ENCODE measurements at regions not wholly inside any gene's neighbourhood (a gene's known extent, or its start where the extent isn't known, plus 50 kb on each side); places are given as distances from the start of the nearest gene placed in this dataset.
A peak's percentile ranks its signal among the peaks of the same experiment; 100 is the strongest.
"Not testable (repeated sequence)": the region's sequence is repeated elsewhere in the genome, so short reads cannot be mapped to it uniquely, and the experiment has no call there.

DNA sequence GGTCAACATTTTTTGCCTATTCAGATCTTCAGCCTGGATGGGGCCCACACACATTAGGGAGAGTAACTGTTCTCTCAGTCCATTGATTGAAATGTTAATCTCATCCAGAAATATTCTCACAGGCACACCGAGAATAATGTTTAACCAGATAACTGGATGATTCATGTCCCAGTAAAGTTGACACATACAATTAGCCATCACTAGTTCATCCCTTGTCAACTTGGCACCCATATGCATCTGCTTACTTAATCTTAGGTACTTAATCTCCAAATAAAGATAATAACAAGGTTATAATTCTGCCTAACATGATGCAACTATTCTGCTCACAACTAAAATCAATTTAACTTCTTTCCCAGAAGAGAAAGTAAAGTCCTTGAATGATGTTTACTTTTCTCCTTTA is 502.6 kb downstream of the ADRA2A start:
- no peak for DNase-seq (ENCODE audit: low spot score)

DNA sequence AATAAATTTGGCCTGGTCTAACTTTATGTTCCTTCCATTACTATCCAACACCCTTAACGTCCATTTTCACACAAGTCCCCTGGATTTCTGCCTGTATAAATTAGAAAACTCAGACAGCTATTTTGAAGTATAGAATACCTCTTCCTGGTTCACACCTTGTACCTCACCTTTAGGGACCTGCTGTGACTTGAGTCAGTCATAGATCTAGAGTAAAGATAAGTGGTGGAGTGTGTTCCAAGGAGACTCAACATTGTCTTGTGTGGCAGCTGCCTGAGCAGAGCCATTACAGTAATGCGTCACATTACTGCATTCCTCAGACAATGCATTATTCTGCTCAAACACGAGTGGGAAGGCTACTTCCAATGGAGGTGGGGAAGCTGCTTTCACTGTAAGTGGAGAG is 513.9 kb downstream of the ADRA2A start:
- DNase-seq (ENCODE audit: low spot score) = no peak

DNA sequence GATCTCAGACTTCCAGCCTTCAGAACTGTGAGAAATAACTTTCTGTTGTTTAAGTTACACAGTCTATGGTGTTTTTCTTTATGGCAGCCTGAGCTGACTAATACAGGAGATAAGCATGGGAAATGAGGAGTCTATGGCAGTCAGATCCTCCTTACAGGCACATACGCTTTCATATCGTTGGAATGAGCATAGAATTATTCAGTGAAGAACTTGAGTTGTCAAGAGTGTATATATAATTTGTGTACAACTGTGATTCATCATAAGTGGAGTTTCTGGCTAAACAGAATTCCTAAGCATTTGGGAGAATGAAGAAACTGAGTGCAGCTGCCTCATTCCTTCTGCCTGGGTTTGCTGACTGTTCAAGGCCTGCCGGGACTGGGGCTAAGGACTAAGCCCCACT is 516.7 kb downstream of the ADRA2A start:
- DNase-seq (ENCODE audit: low spot score) = no peak

DNA sequence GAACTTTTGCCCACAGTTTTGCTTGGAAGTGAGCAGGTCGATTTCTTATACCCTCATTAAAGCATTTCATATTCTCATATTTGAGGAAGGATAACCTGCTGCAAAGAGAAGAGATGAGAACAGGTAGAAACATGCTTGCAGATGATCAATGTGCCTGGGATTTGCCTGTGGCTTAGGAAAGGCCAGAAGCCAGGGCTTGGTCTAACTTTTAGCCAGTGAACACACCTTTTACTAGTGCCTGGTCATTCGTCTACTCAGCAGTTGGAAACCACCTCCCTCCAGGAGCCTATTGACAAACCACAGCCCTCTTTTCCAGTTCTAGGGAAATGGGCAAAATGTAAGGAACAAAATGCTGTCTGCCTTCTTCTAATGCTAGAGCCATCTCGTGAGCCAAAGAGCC is 518.3 kb downstream of the ADRA2A start:
- no peak for DNase-seq (ENCODE audit: low spot score)

DNA sequence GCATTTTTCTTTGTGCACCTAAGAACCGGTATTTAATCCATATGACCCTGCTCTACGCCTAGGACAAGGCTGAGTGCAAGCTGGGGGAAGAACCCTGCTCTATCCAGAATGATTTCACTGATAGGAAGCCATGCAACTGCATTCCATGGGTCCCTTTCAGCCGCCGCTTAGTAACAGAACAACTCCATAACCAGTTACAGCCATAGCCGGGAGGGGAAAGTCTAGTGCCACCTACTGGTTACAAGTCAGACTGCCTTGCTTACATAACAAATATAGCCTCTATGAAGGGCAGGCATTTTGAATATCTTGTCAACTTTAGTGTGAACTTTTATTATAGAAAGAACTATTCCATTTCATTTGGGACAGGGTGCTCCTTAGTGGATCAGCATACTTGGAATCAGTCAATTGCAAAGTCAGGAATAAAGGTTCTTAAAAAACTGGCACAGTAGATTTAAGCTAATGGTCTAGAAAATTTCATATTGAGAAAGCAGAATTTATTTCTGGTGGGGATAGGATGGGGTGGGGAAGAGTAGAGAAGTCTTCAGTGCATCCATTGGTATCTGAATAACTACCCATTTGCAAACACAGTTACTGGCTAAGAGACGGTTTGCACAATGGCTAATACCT is 521.7 kb downstream of the ADRA2A start:
- peak; percentile 63 for DNase-seq (ENCODE audit: low spot score)

DNA sequence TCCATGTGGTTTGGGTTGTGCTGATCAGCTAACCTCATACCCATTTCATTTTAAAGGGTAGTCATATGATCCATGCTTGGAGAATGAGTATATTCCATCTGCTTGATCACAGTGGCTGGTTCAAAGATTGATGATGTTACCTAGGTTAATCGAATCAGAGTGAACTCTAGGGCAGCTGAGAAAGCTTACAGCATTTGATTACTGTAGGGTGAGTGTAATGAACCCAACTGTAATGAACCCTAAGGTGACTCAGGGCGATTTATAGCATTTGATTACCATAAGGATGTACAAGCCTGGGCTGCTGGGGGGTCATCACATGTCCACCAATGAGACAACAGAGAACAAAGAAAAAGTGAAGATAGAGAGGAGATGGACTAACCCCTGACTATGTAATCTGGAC is 523.1 kb downstream of the ADRA2A start:
- DNase-seq (ENCODE audit: low spot score) = no peak

DNA sequence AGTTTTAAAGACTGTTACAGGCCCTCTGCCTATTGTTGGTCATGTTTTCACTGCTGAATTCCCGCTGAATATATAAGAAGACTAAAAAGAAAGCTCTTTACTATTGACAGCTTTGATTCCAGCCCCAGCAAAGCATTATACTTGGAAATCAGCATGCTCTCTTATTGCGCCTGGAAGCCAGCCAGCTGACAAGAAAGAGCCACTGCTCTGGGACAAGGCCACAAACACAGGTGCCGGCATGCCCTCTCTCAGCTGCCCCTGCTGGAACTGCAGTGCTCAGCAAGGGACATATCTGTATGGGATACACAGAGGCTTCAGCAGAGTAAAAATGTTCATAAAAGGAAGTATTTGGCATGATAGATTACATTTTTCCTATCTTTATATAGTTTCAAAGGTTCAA is 523.9 kb downstream of the ADRA2A start:
- DNase-seq (ENCODE audit: low spot score) = no peak

DNA sequence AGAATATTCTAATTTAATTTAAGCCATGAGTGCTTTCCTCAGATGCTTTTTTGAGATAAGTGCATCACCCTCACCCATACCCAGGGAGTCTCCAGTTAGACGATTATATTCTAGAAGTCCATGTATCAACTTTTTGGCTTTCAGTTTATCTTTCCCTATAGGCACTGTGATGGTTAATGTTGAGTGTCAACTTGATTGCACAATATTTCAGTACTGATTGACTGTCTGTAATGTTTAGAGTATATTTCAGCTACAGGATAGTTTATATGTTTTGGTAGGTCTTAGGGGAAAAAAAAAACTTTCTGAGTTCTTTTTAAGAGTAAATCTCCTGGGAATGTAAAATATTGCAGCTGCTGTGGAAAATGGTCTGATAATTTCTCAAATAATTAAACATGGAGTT is 535.4 kb downstream of the ADRA2A start:
- DNase-seq (ENCODE audit: low spot score) = no peak

DNA sequence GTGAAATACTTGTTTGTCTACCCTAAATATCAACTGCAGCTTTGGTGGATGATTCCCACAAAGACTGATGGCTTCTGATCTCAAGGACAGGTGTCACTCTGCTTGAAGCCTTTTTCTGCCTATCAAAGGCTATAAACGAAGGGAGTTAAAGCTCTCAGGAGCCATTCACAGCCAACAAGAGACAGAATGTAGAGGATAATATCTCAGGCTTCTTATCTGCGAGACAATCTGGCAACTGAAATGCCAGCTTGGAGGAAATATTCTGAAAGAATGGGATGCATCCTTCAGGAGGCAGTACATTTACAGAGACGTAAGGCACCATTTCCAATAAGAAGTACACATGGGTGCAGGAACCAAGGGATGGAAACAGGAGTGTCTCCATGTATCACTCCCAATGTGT is 549.4 kb downstream of the GPAM start:
- no peak for DNase-seq (ENCODE audit: low spot score)

DNA sequence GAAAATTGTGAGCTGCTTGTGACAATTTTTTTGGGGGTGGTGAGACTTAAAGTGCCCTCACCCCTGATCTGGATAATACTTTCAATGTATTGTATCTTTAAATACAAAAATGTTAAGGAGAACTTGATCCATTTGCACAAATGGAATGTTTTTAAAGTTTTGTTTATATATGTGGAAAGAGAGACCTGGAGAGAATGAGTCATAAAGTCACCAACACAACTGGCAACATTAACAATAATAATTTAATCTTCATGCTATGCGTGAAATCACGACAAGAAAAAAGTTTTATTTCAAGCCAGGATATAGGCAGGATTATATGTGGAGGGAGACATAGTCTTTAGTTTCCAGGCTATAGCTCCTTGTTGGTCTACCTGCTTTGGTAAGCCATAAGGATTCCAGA is 537.5 kb downstream of the GPAM start:
- no peak for DNase-seq (ENCODE audit: low spot score)

DNA sequence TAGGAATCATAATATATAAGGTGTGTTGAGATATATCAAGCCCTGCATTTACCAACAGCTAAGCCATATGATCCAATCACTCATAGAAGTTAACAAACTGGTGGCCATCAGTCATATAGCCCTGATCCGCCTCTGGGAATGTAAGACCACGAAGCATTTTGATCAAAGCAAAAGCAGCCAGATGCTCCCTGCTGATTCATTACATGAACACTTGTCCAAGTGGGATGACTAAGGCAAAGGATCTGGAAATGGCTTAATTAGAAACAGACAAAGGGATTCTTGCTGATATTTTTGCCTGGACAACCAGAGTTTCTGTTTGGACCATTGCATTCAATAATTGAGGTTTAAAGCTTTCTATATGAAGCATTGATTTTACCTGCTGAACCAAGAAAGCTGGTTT is 535.5 kb downstream of the GPAM start:
- DNase-seq (ENCODE audit: low spot score) = no peak

DNA sequence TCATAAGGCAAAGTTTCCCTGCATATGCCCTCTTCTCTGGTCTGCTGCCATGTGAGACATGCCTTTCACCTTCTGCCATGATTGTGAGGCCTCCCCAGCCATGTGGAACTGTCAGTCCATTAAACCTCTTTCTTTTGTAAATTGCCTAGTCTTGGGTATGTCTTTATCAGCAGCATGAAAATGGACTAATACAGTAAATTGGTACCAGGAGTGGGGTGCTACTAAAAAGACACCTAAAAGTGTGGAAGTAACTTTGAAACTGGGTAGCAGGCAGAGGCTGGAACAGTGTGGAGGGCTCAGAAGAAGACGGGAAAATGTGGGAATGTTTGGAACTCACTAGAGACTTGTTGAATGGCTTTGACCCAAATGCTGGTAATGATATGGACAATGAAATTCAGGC is 534.5 kb downstream of the GPAM start:
- DNase-seq (ENCODE audit: low spot score) = not testable (repeated sequence)

DNA sequence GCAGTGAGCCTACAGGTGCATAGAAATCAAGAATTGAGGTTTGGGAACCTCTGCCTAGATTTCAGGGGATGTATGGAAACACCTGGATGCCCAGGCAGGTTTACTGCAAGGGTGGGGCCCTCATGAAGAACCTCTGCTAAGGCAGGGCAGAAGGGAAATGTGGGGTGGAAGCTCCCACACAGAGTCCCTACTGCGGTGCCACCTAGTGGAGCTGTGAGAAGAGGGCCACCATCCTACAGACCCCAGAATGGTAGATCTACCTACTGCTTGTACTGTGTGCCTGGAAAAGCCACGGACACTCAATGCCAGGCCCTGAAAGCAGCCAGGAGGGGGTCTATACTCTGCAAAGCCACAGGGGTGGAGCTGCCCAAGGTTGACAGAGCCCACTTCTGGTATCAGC is 533.5 kb downstream of the GPAM start:
- DNase-seq (ENCODE audit: low spot score) = no peak

DNA sequence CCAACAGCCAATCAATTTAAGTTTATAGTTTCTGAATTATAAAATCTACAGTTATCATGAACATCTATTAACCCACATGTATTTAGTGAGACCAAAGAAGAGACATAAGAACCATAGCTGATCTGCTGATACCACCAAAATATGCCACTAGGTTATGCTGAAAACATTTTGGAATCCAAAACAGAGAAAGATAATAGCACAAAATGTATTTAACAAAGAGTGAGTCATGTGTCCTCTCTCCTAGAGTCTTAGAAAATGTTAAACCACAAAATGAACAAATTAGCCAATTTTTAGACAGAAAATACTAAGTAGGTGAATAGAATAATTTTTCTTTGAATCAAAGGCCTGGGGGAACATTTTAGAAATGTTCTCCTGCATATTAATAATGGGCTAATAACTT is 527.5 kb downstream of the GPAM start:
- DNase-seq (ENCODE audit: low spot score) = no peak

DNA sequence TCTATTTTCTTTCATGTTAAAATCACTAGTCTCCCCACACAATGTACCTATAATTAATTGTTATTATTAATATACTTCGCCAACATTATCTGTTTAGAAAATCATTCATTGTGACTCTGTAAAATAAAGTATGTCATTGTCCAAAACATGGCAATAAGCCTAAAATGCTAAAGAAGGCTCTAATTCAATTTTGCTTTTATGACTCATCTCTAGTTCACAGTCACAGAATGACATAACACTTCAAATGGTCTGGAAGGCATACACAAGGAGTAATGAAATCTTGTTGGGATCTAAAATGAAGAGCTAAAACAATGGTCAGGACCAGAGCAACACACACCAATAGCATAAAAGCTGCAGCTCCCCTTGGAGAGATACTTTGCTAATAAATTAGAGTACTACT is 505.8 kb downstream of the GPAM start:
- DNase-seq (ENCODE audit: low spot score) = no peak

DNA sequence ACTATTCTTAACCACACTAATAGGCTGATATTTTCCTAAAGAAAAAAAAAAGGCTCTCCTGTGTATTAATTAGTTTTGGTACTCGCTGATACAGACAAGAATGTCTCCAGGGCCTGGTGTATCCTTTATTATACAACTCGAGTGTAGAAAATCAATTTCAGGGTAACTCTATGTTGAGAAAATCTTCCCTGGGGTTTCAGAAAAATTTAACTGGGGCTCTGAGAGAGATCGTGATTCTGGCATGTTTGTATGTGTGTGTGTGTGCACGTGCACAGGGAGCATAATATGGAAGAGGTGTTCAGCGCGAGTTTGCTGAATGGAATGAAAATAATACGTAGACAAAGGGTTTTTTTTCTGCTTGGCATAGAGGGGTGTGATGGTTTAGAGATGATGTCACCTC is 496.8 kb downstream of the GPAM start:
- no peak for DNase-seq (ENCODE audit: low spot score)

DNA sequence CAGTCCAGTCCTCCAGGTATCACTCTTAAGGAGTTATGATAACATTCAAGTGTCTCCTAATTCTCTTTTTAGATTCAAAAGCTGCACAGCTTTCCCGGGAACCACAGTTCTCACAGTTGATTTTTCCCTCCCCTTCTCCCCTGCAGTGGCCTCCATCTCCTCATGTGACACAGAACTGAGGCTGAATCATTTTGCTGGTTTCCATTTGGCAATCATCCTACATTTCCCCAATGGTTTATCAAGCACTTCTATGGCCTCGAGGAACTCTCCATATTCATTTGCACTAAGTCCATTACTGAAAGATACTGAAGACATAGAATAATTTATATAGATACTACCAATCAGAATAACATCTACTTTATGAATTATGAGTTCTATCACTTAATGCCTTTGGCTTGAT is 484.9 kb downstream of the GPAM start:
- DNase-seq (ENCODE audit: low spot score) = no peak

DNA sequence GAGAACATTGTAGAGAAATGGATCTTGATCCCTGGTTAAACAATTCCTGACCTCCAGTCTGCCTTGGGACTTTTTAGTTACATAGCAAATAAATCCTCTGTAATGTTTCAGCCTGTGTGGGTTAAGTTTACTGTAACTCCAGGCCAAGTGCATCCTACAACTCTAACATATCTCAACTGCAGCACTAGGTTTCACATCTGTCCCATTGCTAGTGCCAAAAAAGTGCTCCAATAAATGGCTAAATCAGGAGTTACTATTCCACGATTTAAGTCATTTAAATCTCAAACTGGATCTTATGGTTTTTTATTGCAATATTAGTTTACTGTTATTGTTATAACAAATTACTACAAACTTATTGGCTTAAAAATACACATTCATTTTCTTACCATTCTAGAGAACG is 479.6 kb downstream of the GPAM start:
- no peak for DNase-seq (ENCODE audit: low spot score)

DNA sequence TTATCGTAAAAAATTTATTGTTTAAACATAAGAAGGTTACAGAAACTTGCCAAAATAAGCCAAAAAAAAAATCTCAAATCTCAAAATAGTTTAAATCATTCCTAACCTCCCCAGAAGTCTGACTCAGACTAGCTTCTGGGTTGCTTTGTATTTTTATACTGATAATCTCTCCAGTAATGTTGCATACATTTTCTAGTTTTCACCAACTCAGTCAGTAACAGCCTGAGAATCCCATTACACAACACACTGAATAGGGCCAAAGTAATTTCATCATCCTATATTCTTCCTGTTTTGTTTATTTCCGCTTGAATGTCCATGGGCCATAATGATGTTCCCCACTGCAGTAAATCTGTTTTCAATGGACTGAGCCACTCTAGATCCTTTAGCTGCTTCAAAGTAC is 478.5 kb downstream of the GPAM start:
- no peak for DNase-seq (ENCODE audit: low spot score)

DNA sequence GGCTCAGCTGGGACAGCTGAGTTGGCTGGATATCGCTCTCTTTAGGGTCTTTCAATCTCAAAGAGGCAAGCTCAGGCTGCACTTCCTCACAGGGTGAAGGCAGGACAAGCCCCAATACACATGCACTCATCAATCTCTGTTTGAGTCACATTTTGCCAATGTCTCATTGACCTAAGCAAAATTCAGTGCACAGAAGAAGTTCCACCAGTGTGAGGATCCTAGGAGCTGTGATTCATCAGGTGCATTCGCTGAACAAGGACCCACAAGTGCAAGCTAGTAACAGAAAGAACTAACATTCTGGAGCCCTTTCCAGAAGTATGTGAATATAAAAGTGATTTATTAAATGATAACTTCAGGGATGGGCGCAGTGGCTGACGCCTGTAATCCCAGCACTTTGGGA is 477.2 kb downstream of the GPAM start:
- no peak for DNase-seq (ENCODE audit: low spot score)

DNA sequence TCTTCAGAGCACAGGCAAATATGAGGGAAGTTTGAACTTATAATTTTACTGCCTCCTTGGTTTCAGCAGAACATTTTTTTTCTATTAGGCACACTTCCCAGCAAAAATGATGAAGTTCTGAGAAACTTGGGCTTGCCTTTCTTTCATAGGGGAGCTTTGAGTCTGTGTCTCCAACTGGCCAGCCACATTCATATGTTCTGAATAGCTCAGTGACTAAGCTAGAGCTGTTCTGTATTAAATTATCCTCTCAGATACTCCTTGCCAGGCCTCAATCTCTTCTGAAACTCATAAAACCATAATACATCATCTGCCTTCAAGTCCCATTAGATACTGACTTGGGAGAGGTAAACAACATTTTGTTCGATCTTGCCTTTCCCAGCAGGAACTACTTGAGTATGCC is 476.5 kb downstream of the GPAM start:
- no peak for DNase-seq (ENCODE audit: low spot score)

DNA sequence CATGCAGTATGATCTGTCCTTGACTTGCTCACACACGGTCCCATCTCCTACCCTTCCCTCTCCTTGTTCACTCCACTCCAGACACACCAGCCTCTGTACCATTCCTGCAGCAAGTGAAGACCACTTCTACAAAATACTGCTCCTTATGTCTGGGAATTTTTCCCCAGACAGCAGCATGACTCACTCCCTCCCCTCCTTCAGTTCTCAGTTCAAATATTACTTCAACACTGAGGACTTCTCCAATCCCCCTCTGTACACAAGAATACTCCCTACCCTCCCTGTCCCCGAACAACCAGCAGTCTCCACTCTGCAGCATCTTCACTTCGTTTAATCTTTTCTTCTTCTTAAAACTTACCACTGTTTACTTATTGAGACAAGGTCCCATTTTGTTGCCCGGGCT is 474.0 kb downstream of the GPAM start:
- DNase-seq (ENCODE audit: low spot score) = no peak

DNA sequence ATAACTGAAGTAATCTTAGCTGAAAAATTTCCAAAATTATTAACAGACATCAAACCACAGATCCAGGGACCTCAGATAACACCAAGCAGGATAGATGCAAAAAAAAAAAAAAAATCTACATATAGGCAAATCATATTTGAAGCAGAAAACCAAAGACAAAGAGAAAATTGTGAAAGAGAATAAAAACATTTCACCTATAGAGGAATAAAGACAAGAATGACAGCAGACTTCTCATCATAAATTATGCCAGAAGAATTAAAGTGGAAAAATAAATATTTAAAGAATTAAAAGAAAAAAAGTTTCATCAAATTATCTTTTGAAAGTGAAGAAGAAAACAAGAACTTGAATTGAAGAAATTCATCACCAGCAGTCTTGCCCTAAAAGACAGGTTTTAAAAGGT is 467.5 kb downstream of the GPAM start:
- no peak for DNase-seq (ENCODE audit: low spot score)

DNA sequence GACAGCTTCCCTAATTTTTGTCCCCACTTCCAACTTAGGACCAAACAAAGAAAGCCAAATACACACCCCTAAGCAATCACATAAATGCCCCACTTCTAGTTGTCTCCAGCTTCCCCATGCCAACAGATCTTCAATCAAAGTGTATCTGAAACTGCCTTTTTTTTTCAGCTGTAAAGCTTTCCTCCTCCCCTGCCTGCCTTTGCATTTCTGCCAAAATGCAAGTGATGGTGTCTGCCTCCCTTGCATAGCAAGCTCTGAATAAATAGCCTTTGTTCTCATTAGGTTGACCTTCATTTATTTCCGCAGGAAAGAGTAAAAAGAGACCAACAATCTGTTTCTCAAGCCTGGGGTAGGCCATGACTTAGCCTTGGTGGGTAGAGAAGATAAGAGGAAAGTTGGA is 459.4 kb downstream of the GPAM start:
- no peak for DNase-seq (ENCODE audit: low spot score)

DNA sequence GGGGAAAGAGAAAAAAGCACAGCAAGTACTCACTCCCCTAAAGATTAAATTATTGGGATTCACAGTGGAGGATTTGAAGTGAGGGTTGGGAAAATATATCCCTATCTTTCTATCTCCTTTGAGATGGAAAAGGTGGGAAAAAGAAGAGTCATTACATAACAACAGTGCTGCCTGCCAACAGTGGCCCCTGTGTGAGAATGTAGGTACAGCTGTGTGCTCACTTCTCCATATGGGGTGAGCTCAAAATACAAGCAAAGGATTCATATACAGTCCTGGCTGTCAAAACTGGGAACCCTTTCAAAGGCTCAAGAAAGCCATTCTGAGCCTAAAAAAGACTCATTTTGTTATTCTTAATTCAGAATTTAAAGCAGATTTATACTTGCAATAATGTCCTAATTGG is 458.5 kb downstream of the GPAM start:
- no peak for DNase-seq (ENCODE audit: low spot score)

Data from HT-29 (cell line).